ENCODE measurements at regions not wholly inside any gene's neighbourhood (a gene's known extent, or its start where the extent isn't known, plus 50 kb on each side); places are given as distances from the start of the nearest gene placed in this dataset.

- no peak overlapping the region for H3K4me3 ChIP-seq (ENCODE audit: low read depth, low read length)
- in situ Hi-C loops (cut with HindIII; ENCODE audit: low pct_ligation_motif_present, low sequenced_read_pairs), result no loop called here
- no peaks in the 10 kb centered on the region for H3K27me3 ChIP-seq (replicated peaks)
- H3K27ac ChIP-seq, result no peak overlapping the region
- TF ChIP-seq CTCF (IDR thresholded peaks at IDR 0.05; ENCODE audit: low read depth, low read length, missing control alignments), result no peak
- DNase-seq, result no peak
- no peaks in the 10 kb centered on the region for H3K36me3 ChIP-seq (replicated peaks)
Measured at GRCh38 chr3:18279226-18279737, 145.9 kb downstream of the SATB1 start.

GRCh38 chr3:18264853-18265252, 160.3 kb downstream of the SATB1 start:
- no peaks in the 10 kb centered on the region for H3K27me3 ChIP-seq (replicated peaks)
- no peak for TF ChIP-seq CTCF (IDR thresholded peaks at IDR 0.05; ENCODE audit: low read depth, low read length, missing control alignments)
- no peak overlapping the region for H3K27ac ChIP-seq
- no peak overlapping the region for H3K4me3 ChIP-seq (ENCODE audit: low read depth, low read length)
- no peak for DNase-seq
- H3K36me3 ChIP-seq (replicated peaks), result no peaks in the 10 kb centered on the region
- in situ Hi-C loops (cut with HindIII; ENCODE audit: low pct_ligation_motif_present, low sequenced_read_pairs), result no loop called here

- in situ Hi-C loops (cut with HindIII; ENCODE audit: low pct_ligation_motif_present, low sequenced_read_pairs), result no loop called here
- Histone ChIP-seq H3K4me3 (ENCODE audit: low read depth, low read length) (no peak overlapping the region), H3K36me3 (replicated peaks) (no peaks in the 10 kb centered on the region), H3K27ac (no peak overlapping the region), H3K27me3 (replicated peaks) (no peaks in the 10 kb centered on the region)
- no peak for TF ChIP-seq CTCF (IDR thresholded peaks at IDR 0.05; ENCODE audit: low read depth, low read length, missing control alignments)
- no peak for DNase-seq
Measured at GRCh38 chr3:18264361-18264760, 160.8 kb downstream of the SATB1 start.

- no peak for TF ChIP-seq CTCF (IDR thresholded peaks at IDR 0.05; ENCODE audit: low read depth, low read length, missing control alignments)
- in situ Hi-C loops (cut with HindIII; ENCODE audit: low pct_ligation_motif_present, low sequenced_read_pairs), result no loop called here
- no peak for DNase-seq
- no peaks in the 10 kb centered on the region for H3K27me3 ChIP-seq (replicated peaks)
- H3K27ac ChIP-seq, result no peak overlapping the region
- no peak overlapping the region for H3K4me3 ChIP-seq (ENCODE audit: low read depth, low read length)
- no peaks in the 10 kb centered on the region for H3K36me3 ChIP-seq (replicated peaks)
Measured at GRCh38 chr3:18258492-18258891, 166.6 kb downstream of the SATB1 start.

GRCh38 chr3:18252578-18252977, 172.6 kb downstream of the SATB1 start:
- in situ Hi-C loops (cut with HindIII; ENCODE audit: low pct_ligation_motif_present, low sequenced_read_pairs), result no loop called here
- TF ChIP-seq CTCF (IDR thresholded peaks at IDR 0.05; ENCODE audit: low read depth, low read length, missing control alignments), result no peak
- no peak overlapping the region for H3K27ac ChIP-seq

GRCh38 chr3:18250991-18251390, 174.1 kb downstream of the SATB1 start:
- H3K4me3 ChIP-seq (ENCODE audit: low read depth, low read length), result no peak overlapping the region
- H3K36me3 ChIP-seq (replicated peaks), result no peaks in the 10 kb centered on the region
- no peak for TF ChIP-seq CTCF (IDR thresholded peaks at IDR 0.05; ENCODE audit: low read depth, low read length, missing control alignments)
- no peaks in the 10 kb centered on the region for H3K27me3 ChIP-seq (replicated peaks)
- H3K27ac ChIP-seq, result no peak overlapping the region
- in situ Hi-C loops (cut with HindIII; ENCODE audit: low pct_ligation_motif_present, low sequenced_read_pairs), result no loop called here
- DNase-seq, result no peak

More at GRCh38 chr3:18252578-18252977, 172.6 kb downstream of the SATB1 start:
- Histone ChIP-seq H3K4me3 (ENCODE audit: low read depth, low read length) (no peak overlapping the region), H3K27me3 (replicated peaks) (no peaks in the 10 kb centered on the region), H3K36me3 (replicated peaks) (no peaks in the 10 kb centered on the region)
- DNase-seq, result no peak

All from brain microvascular endothelial cell (primary cell).